Adrenal gland (tissue), 9 donors: ENCODE measurements at regions not wholly inside any gene's neighbourhood (a gene's known extent, or its start where the extent isn't known, plus 50 kb on each side); places are given as distances from the start of the nearest gene placed in this dataset.

Experiments used
- DNase-seq, 7 donors: peaks; one replicate each; pipeline ENCODE4 v3.0.0-alpha.2; 2019 to 2020
- H3K27ac ChIP-seq, 5 donors: fragments of 200-600 bp; sonication (generic) in 4 of 5; 1 replicate in 3 of 5; 2 replicates in 2 of 5; pipeline versions ENCODE4 v1.5.1 to v1.8.0; 2016 to 2020; ENCODE audit warnings: mild to moderate bottlenecking in 1 of 5
- H3K27me3 ChIP-seq: fragments of 200-600 bp; 2 replicates; pipeline ENCODE4 v1.8.0; 2021
- H3K36me3 ChIP-seq, 2 donors: fragments of 200-600 bp; replicated peaks in 1 of 2; 1 replicate in 1 of 2; 2 replicates in 1 of 2; pipeline versions ENCODE4 v1.5.1 to v1.8.0; 2018 to 2022
- H3K4me1 ChIP-seq, 2 donors: fragments of 200-600 bp; replicated peaks in 1 of 2; 1 replicate in 1 of 2; 2 replicates in 1 of 2; pipeline versions ENCODE4 v1.5.1 to v1.8.0; 2018 to 2021
- H3K4me3 ChIP-seq, 4 donors: fragments of 200-600 bp; sonication (generic) in 3 of 4; one replicate each; pipeline ENCODE4 v1.5.1; 2016 to 2018
- H3K9me3 ChIP-seq, 3 donors: fragments of 200-600 bp; sonication (generic) in 1 of 3; replicated peaks in 1 of 3; 1 replicate in 2 of 3; 2 replicates in 1 of 3; pipeline versions ENCODE4 v1.5.1 to v1.8.0; 2016 to 2021
- POLR2A ChIP-seq, 2 donors: fragments of 450-650 bp; IDR thresholded peaks; one replicate each; pipeline ENCODE4 v1.6.1; 2017; ENCODE audit warnings: antibody characterized with exemption in 2 of 2, mild to moderate bottlenecking in 2 of 2, moderate library complexity in 1 of 2
- WGBS, 4 donors: extraction: QIAGEN DNeasy Blood & Tissue Kit in 2 of 4; methylation state at CpG; one replicate each; pipeline versions ENCODE4 v1.1.5 to v1.1.7; 2013 to 2017; 5-methylcytosine and 5-hydroxymethylcytosine counted together
- intact Hi-C, 2 donors: fragments of 100-400 bp; cut with DNase I; formaldehyde crosslinking; loops; one replicate each; pipeline versions ENCODE4 v1.14.1 to v1.15.0; 2022 to 2023
- TF ChIP-seq, protein P1 (sequence below), 6 experiments: fragments of 450-650 bp in 4 of 6; fragments of 200-600 bp in 2 of 6; sonication (generic) in 1 of 6; IDR thresholded peaks; 1 replicate in 5 of 6; 2 replicates in 1 of 6; pipeline versions ENCODE4 v1.5.1 to v1.8.0; 2016 to 2021; ENCODE audit warnings: antibody characterized with exemption in 6 of 6, mild to moderate bottlenecking in 2 of 6, moderate library complexity in 1 of 6
- donor health status: healthy with polysubstance abuse.
- donor health status: Bipolar disorder and iron deficiency.
- donor health status: DM: yes; HTN: yes; CAD: no.
- donor health status: DM: no; HTN: no; CAD: no.
- donor health status: DM: no; HTN: no; CAD: no.

DNA sequence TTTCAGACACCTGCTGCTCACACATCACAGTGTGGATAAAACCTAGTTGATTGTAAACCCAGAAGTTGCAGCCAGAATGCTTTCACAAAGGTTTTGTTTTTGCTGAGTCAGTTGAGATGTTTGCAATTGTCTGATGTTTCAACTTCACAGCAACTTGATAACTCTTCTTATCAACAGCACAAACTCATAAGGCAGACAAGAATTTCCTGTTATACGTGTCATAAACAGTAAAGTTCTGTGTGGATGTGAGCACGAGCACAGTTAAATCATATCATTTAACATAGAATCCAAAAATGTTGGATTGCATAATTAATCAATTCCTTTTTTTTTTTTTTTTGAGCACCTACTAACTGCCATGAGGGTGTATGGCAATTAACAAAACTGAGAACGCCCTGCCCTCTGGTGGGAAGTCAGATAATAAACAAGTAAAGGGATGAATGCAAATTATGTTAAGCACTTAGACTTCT is 512.2 kb downstream of the PDHA2 start:
- intact Hi-C loops, result no loop called here
- no peaks in the 10 kb centered on the region for H3K9me3 ChIP-seq
- WGBS, 4 donors, result 53 to 64% (median 55%) methylated on average over 3 of the region's 3 CpGs
- H3K4me3 ChIP-seq, result no peak overlapping the region
- no peaks in the 10 kb centered on the region for H3K27me3 ChIP-seq
- no peak for DNase-seq
- TF ChIP-seq, protein P1, sequence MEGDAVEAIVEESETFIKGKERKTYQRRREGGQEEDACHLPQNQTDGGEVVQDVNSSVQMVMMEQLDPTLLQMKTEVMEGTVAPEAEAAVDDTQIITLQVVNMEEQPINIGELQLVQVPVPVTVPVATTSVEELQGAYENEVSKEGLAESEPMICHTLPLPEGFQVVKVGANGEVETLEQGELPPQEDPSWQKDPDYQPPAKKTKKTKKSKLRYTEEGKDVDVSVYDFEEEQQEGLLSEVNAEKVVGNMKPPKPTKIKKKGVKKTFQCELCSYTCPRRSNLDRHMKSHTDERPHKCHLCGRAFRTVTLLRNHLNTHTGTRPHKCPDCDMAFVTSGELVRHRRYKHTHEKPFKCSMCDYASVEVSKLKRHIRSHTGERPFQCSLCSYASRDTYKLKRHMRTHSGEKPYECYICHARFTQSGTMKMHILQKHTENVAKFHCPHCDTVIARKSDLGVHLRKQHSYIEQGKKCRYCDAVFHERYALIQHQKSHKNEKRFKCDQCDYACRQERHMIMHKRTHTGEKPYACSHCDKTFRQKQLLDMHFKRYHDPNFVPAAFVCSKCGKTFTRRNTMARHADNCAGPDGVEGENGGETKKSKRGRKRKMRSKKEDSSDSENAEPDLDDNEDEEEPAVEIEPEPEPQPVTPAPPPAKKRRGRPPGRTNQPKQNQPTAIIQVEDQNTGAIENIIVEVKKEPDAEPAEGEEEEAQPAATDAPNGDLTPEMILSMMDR (IDR thresholded peaks at IDR 0.05), result peak in 3 of 6 experiments; percentile 10 to 29 (median 19)
- TF ChIP-seq POLR2A (IDR thresholded peaks at IDR 0.05), result no peak
- H3K36me3 ChIP-seq, result no peaks in the 10 kb centered on the region
- H3K27ac ChIP-seq, result no peak overlapping the region
- H3K4me1 ChIP-seq, result no peaks in the 10 kb centered on the region

DNA sequence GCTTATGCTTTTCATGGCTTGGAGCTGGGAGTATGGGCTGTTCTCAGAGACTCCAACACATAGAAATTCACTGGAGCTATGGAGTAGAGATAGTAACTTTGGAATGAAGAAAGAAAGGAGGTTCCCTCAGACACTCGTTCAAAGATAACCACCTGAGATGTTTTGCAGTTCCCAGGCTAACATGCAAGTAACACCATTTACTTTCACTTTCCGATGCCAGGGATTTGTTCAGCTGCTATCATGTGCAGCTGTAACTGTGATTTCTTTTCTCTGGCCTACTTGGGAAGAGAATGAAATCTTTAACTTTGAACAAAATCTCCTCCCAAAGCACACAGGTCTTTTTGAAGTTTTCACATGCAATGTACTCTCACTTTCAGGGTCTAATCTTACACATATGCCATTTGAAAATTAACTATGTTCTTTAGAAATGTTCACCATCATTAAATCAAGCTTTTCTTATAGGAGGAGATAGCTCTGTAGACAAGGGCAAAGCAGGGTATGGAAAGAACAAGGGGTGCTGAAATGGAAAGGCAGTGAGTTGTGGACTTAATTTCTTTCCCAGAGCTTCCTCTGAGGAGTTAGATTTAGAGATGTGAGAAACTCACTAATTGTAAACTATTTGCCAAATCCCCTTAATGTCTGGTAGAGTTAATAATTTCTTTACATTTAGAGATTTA is 514.3 kb downstream of the PDHA2 start:
- intact Hi-C loops, result no loop called here

DNA sequence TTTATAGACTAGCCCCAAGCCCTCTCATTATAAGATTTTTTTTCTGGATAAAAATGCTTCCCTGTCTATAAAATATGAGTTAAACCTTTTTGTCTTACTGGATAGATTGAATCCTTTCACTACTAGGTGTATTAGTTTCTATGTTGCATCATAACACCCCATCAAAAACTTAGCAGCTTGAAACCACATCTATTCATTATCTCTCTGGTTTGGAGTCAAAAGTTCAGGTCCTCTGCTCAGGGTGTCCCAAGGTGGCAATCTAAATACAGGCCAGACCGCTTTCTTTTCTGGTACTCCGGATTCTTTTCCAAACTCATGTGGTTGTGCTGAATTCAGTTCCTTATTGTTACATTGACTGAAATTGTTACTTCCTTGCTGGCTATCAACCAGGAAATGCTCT is 515.5 kb downstream of the PDHA2 start:
- no peak for DNase-seq
- Histone ChIP-seq H3K9me3 (no peaks in the 10 kb centered on the region), H3K4me1 (no peaks in the 10 kb centered on the region), H3K27ac (no peak overlapping the region), H3K36me3 (no peaks in the 10 kb centered on the region), H3K4me3 (no peak overlapping the region), H3K27me3 (no peaks in the 10 kb centered on the region)
- intact Hi-C loops, result no loop called here
- no peak for TF ChIP-seq POLR2A (IDR thresholded peaks at IDR 0.05)
- TF ChIP-seq, protein P1 (IDR thresholded peaks at IDR 0.05), result no peak
- WGBS, 4 donors, result 81 to 88% (median 86%) methylated on average over 2 of the region's 2 CpGs

More for the DNA sequence above, 514.3 kb downstream of the PDHA2 start:
- H3K9me3 ChIP-seq, result no peaks in the 10 kb centered on the region
- no peaks in the 10 kb centered on the region for H3K27me3 ChIP-seq
- H3K4me3 ChIP-seq, result no peak overlapping the region
- TF ChIP-seq, protein P1 (IDR thresholded peaks at IDR 0.05), result no peak
- no peak for TF ChIP-seq POLR2A (IDR thresholded peaks at IDR 0.05)
- DNase-seq, result no peak
- WGBS, 4 donors, result 18 to 23% (median 19%) methylated on average over 2 of the region's 2 CpGs
- H3K4me1 ChIP-seq, result no peaks in the 10 kb centered on the region
- no peaks in the 10 kb centered on the region for H3K36me3 ChIP-seq
- H3K27ac ChIP-seq, result no peak overlapping the region

DNA sequence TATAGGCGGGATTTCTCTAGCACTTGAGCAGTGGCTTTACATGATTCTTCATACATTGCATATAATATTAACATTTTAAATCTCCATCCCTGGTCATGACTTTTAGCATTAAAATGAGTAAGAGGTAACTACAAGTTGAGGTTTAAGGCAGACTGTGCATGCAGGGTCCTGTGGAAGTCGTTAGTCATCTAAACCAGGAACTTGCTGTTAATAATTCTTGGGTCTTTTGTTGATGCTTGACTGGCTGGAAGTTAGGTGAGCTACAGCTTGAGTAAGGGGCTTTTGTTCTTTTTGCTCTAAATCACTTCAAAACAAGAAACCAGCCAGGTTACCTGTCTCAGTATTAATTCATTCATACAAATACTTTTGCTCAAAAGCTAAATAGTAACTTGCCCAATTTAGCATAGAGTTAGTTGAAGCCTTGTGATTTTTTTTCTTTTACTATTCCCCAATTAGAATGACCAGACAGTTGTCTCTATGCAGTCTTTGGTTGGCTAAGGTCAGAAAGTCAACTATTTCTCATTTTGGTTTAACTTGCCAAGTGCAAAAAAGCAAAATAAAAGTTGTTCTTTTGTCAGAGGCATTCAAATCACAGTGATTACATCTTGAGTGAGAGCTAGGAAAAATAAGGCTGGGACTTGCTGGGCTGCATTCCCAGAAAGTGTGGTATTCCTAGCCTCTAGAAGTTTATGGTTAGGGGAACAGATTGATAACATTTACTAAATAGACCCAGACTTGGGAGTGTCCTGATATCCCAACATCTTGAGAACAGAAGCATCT is 516.9 kb downstream of the PDHA2 start:
- Histone ChIP-seq H3K27ac (no peak overlapping the region), H3K9me3 (no peaks in the 10 kb centered on the region), H3K4me3 (no peak overlapping the region), H3K36me3 (no peaks in the 10 kb centered on the region), H3K4me1 (no peaks in the 10 kb centered on the region), H3K27me3 (no peaks in the 10 kb centered on the region)
- intact Hi-C loops, result no loop called here
- TF ChIP-seq, protein P1 (IDR thresholded peaks at IDR 0.05), result no peak
- no peak for TF ChIP-seq POLR2A (IDR thresholded peaks at IDR 0.05)
- WGBS, 4 donors, result 67 to 76% (median 69%) methylated on average over 2 of the region's 2 CpGs
- DNase-seq, result no peak
